T follicular helper cell (primary cell): ENCODE measurements at regions not wholly inside any gene's neighbourhood (a gene's known extent, or its start where the extent isn't known, plus 50 kb on each side); places are given as distances from the start of the nearest gene placed in this dataset.

Experiments
- DNase-seq: peaks from one replicate; pipeline ENCODE4 v3.0.0-alpha.2; 2020; ENCODE audit warnings: low read depth

DNA sequence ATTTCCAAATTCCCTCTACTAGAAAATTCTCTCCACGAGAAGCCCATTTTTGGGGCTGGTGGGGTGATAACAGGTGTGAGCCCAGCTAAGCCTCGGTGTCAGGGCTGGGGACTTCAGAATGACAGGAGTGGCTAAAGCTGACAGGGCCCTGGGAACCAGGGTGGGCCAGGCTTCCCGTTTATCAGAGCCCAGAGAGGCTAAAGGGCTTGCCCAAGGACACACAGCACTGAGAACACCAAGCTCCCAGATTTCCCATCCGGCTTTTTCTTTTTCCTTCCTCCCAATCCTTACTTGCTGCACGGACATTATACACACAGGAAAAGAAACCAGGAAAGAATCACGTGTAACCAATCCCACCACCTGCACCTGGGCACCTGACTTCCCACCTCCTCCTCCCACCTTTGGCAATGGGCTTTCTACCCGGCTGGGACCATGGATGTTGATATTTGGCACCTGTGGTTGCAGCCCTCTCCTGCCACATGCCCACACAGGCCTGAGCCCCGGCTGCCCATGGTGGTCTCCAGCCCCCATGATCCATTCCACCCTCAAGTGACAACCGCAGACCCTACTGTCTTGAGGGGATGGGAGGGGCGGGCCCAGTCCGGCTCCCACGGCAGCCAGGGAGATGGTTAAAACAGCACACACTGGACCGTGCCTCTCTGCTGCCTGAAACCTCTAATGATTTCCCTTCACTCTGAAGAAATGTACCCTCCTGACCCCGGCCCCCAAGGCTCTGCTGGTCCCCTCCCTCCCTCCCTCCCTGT is 78.9 kb downstream of the ENGASE start:
- DNase-seq, result no peak

DNA sequence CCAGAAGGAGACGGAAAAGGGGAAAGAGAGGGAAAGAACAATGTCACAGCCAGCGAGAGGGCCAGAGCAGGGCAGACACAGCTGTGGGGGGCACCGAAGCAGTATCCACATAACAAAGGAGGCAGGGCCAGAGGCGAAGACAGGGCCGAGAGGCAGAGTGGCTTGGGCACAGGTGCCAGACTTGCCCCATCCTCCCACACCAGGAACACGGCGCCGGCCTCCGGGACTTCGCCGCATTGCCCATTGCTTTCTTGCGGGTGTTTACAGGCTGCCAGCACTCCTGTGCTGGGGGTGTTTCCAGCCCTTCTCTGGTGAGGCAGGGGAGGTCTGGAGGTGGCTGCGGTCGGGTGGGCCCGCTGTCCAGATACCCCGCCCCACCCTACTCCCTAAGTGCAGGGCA is 78.0 kb downstream of the ENGASE start:
- no peak for DNase-seq

DNA sequence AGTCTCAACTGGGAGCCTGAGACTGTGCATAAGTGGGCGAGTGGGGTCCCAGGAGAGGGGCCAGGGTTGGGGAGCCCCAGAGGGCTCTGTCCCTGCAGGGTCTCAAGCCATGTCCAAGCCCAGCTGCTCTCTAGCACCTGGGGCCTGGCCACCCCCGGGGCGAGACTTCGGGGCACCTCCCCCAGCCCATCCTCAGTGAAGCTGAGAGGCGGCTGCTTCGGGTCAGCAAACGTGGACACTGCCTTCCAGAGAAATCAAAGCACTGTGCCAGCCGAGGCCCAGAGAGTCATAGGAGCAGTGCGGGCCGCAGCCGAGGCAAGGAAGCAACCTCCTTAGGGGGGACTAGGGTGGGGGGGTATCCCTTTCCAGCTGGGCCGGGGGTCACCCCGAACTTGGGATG is 77.5 kb downstream of the ENGASE start:
- DNase-seq, result no peak

DNA sequence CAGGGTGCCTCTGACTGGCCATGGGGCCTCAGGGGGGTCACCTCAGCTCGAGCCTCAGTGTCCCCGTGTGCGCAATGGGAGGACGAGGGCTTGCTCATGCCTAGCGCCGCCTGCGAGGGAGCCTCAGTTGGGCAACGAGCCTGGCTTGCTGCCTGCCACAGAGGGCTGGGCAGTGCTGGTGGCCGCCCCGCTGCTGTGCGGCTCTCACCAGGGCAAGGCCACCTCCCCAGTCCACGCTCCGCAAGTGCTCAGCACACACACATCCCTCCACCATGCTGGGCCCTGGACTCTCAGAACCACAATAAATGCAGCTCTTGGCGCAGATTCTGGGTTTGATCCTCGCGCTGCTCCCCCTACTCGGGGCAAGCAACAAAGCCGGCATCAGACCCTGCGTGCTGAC is 76.2 kb downstream of the ENGASE start:
- DNase-seq, result no peak

DNA sequence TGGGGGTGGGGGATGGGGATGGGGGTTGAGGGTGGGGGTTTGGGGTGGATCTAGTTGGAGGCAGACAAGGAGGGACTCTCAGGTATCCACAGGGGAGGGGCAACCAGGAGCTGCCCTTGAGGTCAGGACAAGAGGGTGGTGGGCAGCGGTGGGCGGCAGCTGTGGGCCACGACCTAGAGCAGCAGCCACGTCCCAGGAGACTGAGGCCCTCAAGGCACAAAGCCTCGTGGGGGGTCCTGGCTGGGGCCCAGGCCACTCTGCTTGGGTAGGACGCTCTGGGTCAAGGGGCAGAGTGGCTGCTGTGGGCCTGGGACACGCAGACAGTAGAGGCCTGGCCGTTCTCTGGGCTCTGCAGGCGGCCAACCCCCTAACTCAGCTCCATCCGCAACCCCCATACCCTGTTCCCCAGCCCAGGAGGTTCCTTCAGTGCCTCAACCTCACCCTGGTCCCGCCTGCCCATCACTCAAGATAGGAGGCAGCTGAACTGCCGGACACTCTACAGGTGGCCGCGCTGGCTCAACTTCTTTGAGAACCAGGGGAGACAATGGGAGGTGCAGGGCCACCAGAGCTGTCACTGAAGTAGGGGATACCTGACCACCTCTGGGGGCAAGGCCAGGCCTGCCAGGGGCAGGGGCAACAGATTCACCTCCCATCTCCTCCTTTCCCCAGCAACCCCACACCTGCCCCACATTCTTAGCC is 75.6 kb downstream of the ENGASE start:
- DNase-seq, result no peak

DNA sequence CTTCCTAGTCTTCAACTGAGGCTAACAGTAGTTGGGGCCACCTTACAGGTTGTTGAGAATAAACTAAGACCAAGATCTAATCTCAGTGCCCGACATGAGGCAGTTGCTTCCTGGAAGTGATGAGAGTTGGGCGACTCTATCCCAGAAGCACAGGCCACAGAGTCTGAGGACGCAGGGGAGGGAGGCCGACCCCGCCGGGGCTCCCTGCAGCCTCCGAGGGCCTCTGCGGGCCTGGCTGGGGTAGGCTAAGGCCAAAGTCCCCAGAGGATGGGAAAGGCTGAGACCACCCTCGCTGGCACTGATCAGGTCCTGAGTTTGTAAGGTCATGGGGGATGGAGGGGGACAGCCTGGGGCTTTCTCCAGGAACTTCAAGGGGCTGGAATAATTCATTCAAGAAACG is 74.0 kb downstream of the ENGASE start:
- DNase-seq, result no peak

DNA sequence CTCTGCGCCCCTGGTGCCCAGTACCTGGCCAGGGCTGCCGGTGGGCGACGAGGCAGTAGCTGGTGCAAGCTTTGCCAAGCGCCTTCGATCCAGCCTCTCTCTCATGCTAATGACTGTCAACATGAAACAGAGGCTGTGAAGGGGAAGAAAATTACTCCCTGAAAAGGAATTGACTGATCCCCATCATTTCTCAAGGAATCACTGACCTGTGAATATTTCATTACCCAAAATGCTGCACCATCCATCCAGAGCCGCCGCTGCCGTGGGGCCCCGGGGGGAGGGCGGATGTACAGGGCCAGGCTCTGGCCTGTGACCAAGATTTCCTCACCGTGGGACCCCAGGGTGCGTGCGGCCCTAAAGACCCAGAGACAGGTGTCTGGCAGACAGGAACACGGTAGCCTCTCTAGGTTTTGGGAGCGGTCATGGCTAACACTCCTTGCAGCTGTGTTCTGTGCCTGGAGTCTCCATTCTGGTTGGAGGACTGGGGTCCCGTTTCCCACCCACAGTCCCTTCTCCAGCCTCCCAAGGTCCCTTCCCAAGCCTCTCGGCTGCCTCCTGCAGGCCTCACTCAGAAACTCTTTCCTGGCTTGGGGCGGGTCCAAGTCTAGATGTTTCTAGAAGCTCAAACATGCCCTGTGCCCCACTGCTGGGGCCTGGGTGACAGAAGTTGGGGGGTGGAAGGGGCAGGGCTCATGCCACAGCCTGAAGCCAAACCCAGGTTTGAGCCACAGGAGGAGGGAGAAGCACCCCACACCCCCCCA is 73.3 kb downstream of the ENGASE start:
- DNase-seq, result no peak

DNA sequence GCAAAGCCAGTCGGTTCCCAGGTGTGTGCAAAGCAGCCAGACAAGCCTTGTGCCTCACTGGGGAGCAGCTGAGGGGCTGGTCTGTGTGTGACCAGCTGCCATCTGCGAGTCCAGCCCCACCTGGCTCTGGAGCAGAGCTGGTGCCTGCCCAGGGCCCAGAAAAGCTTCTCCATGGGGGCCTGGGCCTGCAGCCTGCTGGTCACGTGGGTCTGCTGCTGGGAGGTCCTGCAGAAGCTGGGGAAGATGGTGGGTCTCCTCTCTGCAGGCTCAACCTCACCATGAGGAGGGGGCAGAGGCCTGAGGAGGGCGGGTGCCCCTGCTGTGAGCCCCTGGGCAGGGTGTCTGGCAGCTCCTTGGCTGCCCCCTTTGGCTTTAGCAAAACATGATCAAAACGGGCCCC is 71.9 kb downstream of the ENGASE start:
- DNase-seq, result no peak

DNA sequence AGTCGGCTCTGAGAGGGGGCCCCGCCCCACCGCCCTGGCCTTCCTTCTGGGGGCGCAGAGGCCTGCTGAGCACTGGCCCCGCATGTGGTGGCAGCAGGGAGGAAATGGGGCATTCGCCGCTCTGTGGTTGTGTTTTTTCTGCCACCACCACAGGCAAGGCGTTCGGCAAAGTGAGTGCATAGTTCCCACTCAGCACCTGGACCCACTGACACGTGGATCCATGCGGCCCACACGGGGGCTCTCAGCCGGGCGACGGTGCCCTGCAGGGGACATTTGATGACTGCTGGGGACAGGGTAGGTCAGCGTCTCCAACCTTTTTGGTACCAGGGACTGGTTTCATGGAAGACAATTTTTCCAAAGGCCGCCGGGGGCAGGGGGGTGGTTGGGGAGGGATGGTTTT is 70.9 kb downstream of the ENGASE start:
- no peak for DNase-seq

DNA sequence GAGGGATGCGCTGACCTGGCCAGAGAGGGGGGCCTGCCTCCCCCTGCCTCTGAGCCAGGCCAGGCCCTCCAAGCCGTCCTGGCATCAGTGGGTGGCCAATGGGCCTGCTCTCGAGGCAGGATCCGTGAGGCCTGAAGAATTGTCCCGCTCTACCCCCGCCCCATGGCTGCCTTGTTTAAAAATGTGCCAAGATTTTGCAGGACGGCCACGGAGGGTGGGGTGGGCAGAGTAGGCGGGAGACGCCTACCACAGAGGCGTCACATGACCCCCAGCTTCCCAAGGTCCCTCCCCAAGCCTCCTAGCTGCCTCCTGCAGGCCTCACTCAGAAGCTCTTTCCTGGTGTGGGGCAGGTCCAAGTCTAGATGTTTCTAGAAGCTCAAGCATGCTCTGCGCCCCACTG is 69.5 kb downstream of the ENGASE start:
- no peak for DNase-seq

DNA sequence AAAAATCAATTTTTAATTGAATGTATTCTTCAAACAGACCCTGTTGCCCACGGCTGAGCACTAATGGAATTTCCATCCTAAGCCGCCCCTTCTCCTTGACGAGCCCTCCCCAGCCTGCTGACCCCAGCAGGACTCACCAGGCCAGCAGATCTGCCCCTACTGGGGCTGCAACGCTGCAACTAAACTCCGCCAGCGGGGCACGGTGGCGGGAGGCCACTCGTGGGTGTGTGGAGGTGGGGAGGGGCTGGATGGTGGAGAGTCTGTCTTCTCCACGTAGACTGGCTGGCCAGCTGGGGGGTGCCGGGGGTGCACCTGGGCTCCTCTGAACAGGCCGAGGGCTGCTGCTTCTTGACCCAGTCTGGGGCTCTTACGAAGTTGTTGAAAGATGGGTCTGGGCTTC is 67.8 kb downstream of the ENGASE start:
- no peak for DNase-seq

DNA sequence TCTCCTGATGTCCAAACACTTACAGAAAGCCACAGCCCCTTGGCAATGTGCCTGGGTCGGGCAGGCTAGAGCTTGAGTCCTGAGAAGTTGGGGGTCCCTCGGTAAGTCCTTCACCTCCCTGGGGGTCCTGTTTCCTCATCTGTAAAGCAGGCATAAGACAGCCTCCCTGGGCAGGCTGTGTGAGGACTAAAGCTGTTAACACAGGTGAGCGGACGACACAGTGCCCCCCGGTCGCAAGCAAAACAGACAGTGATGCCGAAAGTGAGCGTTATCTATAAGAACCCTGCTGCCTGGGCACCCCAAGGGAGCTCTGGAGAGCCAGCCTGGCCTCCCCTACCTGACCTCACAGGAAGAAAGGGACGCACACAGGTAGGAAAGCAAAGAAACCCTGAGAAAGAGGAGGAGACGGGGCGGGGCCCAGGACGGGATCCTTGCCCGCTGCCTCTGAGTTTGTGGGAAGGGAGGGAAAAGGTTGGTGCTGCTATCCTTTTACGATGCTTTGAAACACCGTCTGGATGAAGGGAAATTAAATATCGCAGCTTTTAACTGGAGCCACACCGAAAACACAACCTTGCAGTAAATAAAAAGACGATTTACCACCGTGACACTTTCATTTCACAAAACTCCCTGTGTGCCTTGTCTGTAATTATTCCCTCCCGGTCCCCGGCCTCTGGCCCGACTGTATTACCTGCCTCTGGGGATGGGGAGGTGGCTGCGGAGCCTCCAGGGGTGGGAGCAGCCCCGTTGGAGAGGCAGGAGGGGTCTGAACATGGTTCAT is 67.1 kb downstream of the ENGASE start:
- no peak for DNase-seq

DNA sequence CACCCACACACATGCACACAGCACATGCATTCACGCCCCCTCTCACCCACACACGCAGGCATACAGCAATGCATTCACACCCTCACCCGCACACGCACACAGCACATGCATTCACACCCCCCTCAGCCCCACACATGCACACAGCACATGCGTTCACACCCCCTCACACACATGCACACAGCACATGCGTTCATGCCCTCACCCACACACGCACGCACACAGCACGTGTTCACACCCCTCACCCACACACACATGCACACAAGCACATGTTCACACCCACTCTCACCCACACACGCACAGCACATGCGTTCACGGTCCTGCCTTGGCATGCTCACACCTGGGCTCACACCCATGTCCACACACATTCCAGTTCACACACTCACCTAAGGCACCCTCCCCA is 64.2 kb downstream of the ENGASE start:
- DNase-seq, result no peak

DNA sequence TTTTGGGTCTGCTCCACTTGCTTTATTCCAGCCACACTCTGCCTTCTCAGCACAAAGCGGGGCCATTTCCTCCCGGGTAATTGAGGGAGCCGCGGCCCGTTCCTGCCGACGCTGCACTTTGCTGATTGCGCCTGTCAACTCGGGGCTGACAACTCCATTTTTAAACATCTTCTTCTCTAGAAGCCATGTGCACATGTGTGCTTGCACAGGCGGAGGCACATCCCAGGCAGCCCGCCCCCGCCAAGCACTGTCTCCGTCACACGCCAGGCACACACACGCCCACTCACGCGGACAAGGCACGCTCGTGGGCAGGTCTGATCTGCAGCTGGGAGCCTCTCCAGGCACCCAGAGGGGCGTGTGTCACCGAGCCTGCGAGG is 63.2 kb downstream of the ENGASE start:
- DNase-seq, result no peak

DNA sequence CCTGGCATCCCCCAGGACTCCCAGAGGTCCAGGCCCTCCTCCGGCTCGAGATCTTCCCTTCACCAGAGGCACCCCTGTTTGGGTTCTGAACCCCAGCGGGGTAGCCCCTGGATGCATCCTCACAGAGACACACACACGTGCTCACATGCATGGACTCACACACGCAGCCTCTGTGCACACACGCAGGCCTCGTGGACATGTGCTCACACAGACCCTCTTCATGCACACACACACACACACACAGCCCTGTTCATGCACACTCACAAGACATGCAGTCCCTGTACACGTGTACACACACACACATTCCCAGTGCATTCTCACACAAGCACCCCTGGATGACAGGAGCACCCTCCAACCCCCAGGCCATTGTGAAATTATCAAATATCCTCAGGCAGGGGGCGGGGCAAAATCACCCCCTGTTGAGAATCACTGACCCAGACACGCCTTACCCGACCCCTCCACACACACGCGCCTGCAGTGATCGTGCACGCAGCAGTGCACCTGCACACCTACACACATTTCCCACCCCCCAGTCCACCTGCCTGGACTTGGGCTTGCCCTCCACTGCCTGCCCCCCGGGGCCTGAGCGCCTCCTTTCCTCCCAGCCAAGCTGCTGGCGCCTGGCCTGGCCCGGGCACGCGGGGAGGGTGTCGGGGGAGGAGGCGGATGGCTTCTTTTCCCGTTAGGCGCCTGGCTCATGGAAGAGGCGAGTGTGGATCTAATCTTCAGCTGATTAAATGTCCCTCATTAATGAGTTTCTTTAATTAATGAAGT is 62.6 kb downstream of the ENGASE start:
- DNase-seq, result no peak

DNA sequence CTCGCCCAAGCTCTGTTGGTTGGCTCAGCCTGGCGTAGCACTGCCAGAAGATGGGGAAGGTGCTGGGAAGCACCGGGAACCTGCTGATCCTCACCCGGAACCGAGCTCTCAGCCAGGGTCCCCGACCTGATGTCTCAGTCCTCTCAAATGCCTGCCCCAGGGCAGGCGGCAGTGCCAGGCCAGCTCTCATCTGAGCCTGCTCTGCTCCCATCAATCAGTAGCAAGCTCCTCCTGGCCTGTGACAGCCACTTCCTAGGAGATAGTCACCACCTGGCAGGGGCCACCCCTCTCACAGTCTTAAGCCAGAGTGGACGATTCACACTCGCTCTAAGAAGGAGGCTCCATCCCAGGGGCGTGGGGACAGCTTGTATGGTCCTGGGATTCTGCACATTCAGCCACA is 62.0 kb downstream of the ENGASE start:
- DNase-seq, result no peak
